H1 (cell line): ENCODE measurements at regions not wholly inside any gene's neighbourhood (a gene's known extent, or its start where the extent isn't known, plus 50 kb on each side); places are given as distances from the start of the nearest gene placed in this dataset.

Source experiments
- BACH1 ChIP-seq: IDR thresholded peaks from 2 replicates; pipeline ENCODE4 v1.6.1; 2012; ENCODE audit warnings: low read length, improper control_type of control experiment
- CEBPB ChIP-seq: IDR thresholded peaks from 2 replicates; pipeline ENCODE4 v1.6.1; 2012; ENCODE audit warnings: low read depth, low read length
- CREB1 ChIP-seq: IDR thresholded peaks from 2 replicates; pipeline ENCODE4 v1.6.1; 2012; ENCODE audit warnings: inconsistent platforms
- KDM4A ChIP-seq: IDR thresholded peaks from one replicate; pipeline ENCODE4 v1.7.1; 2012; ENCODE audit warnings: low read depth, mild to moderate bottlenecking, moderate library complexity, low read length, inconsistent platforms; ENCODE audit not compliant: severe bottlenecking

- TF ChIP-seq CREB1 (no peak), BACH1 (no peak), CEBPB (no peak), KDM4A (no peak)
Observed at GRCh38 chr10:4282496-4282895, 497.5 kb upstream of the KLF6 start (continued).
